Mesenchymal stem cell (in vitro differentiated cells and primary cell): ENCODE measurements at regions not wholly inside any gene's neighbourhood (a gene's known extent, or its start where the extent isn't known, plus 50 kb on each side); places are given as distances from the start of the nearest gene placed in this dataset.

Experiments used
- DNase-seq: peaks from one replicate; pipeline ENCODE4 v3.0.0-alpha.2; 2013
- H2AFZ ChIP-seq: one replicate; pipeline ENCODE4 v1.6.1; 2013; ENCODE audit warnings: low read depth, mild to moderate bottlenecking, control low read depth, inconsistent platforms, low read length, moderate library complexity
- H2AK5ac ChIP-seq: 2 replicates; pipeline ENCODE4 v1.6.1; 2013; ENCODE audit warnings: low read length, moderate library complexity, mild to moderate bottlenecking, inconsistent platforms; ENCODE audit not compliant: severe bottlenecking
- H2BK120ac ChIP-seq: one replicate; pipeline ENCODE4 v1.6.1; 2013; ENCODE audit warnings: low read depth, mild to moderate bottlenecking, inconsistent platforms, low read length, moderate library complexity
- H2BK12ac ChIP-seq, 2 experiments: one replicate each; pipeline ENCODE4 v1.6.1; 2013; ENCODE audit warnings: inconsistent platforms in 2 of 2, low read length in 2 of 2, mild to moderate bottlenecking in 2 of 2, moderate library complexity in 2 of 2, control low read depth in 1 of 2
- H2BK15ac ChIP-seq: one replicate; pipeline ENCODE4 v1.6.1; 2013; ENCODE audit warnings: mild to moderate bottlenecking, low read depth, inconsistent platforms; ENCODE audit not compliant: poor library complexity, severe bottlenecking
- H2BK5ac ChIP-seq: 2 replicates; pipeline ENCODE4 v1.6.1; 2013; ENCODE audit warnings: low read depth, mild to moderate bottlenecking, low read length, control low read depth, inconsistent platforms; ENCODE audit not compliant: poor library complexity, severe bottlenecking
- H3K14ac ChIP-seq, 2 experiments: one replicate each; pipeline ENCODE4 v1.6.1; 2013; ENCODE audit warnings: inconsistent platforms in 2 of 2, low read length in 2 of 2, control low read depth in 1 of 2, mild to moderate bottlenecking in 1 of 2, moderate library complexity in 1 of 2
- H3K18ac ChIP-seq, 2 experiments: one replicate each; pipeline ENCODE4 v1.6.1; 2013; ENCODE audit warnings: inconsistent platforms in 2 of 2, low read length in 2 of 2, control low read depth in 1 of 2, low read depth in 1 of 2, mild to moderate bottlenecking in 1 of 2
- H3K23ac ChIP-seq, 2 experiments: one replicate each; pipeline ENCODE4 v1.6.1; 2013; ENCODE audit warnings: inconsistent platforms in 2 of 2, low read length in 2 of 2, mild to moderate bottlenecking in 2 of 2, moderate library complexity in 2 of 2, control low read depth in 1 of 2
- H3K27ac ChIP-seq: 2 replicates; pipeline ENCODE4 v1.5.1; 2013; ENCODE audit warnings: mild to moderate bottlenecking, moderate library complexity, low read length, control low read depth, inconsistent platforms; ENCODE audit not compliant: poor library complexity, severe bottlenecking
- H3K27me3 ChIP-seq, 2 experiments: 2 replicates each; pipeline versions ENCODE4 v1.6.1 to v1.7.0; 2013; ENCODE audit warnings: low read length in 2 of 2, mild to moderate bottlenecking in 2 of 2, moderate library complexity in 2 of 2, control low read depth in 1 of 2, inconsistent platforms in 1 of 2; ENCODE audit not compliant: control insufficient read depth in 1 of 2, insufficient read depth in 1 of 2
- H3K36me3 ChIP-seq, 2 experiments: 2 replicates each; pipeline versions ENCODE4 v1.6.1 to v1.7.0; 2013; ENCODE audit warnings: low read length in 2 of 2, control low read depth in 1 of 2, inconsistent platforms in 1 of 2, low read depth in 1 of 2, mild to moderate bottlenecking in 1 of 2; ENCODE audit not compliant: insufficient read depth in 2 of 2, control insufficient read depth in 1 of 2
- H3K4ac ChIP-seq, 2 experiments: one replicate each; pipeline ENCODE4 v1.6.1; 2013; ENCODE audit warnings: inconsistent platforms in 2 of 2, low read length in 2 of 2, mild to moderate bottlenecking in 2 of 2, moderate library complexity in 2 of 2, control low read depth in 1 of 2, low read depth in 1 of 2
- H3K4me1 ChIP-seq: 2 replicates; pipeline ENCODE4 v1.6.1; 2013; ENCODE audit warnings: low read depth, low read length, control low read depth; ENCODE audit not compliant: control insufficient read depth, insufficient read depth
- H3K4me2 ChIP-seq: 2 replicates; pipeline ENCODE4 v1.6.1; 2013; ENCODE audit warnings: low read length, mild to moderate bottlenecking, inconsistent platforms; ENCODE audit not compliant: poor library complexity, severe bottlenecking
- H3K4me3 ChIP-seq, 2 experiments: 2 replicates each; pipeline versions ENCODE4 v1.5.1 to v1.7.0; 2013; ENCODE audit warnings: low read length in 2 of 2, mild to moderate bottlenecking in 2 of 2, control low read depth in 1 of 2, low read depth in 1 of 2; ENCODE audit not compliant: insufficient read depth in 1 of 2
- H3K79me1 ChIP-seq: replicated peaks from 2 replicates; pipeline ENCODE4 v1.6.1; 2013; ENCODE audit warnings: mild to moderate bottlenecking, control low read depth, low read length, inconsistent platforms; ENCODE audit not compliant: poor library complexity, severe bottlenecking
- H3K9ac ChIP-seq: 2 replicates; pipeline ENCODE4 v1.7.0; 2013; ENCODE audit warnings: mild to moderate bottlenecking, low read length, moderate library complexity
- H3K9me3 ChIP-seq: 2 replicates; pipeline ENCODE4 v1.7.0; 2013; ENCODE audit warnings: mild to moderate bottlenecking, low read length; ENCODE audit not compliant: control insufficient read depth
- H4K8ac ChIP-seq: one replicate; pipeline ENCODE4 v1.6.1; 2013; ENCODE audit warnings: inconsistent platforms, mild to moderate bottlenecking, low read length, moderate library complexity
- H4K91ac ChIP-seq: one replicate; pipeline ENCODE4 v1.6.1; 2013; ENCODE audit warnings: mild to moderate bottlenecking, low read length, inconsistent platforms
- WGBS: methylation state at CpG from one replicate; pipeline ENCODE4 v1.1.7; 2013; ENCODE audit warnings: mixed read lengths; 5-methylcytosine and 5-hydroxymethylcytosine counted together

DNA sequence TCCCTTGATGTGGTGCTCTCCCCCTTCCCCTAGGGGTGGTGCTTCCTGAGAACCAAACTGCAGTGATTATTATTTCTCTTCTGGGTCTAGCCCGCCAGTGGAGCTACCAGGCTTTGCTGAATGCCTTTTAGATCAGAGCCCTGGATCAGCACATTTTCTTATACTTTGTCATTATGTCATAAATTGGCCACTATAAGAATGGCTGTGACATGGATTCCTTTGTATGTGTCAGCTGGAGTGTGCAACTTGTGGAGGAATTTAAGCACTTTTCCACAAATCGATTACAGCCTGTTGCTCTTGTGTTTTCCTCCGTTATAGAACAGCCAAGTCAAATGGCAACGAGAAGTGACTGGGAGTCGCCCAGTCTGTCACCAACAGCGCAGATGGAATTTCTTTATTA lies 273.3 kb downstream of the DUSP10 start:
- H3K4ac ChIP-seq: no peak overlapping the region
- H2BK15ac ChIP-seq: no peak overlapping the region
- H3K23ac ChIP-seq: no peak overlapping the region
- no peak overlapping the region for H2BK5ac ChIP-seq
- no peak overlapping the region for H3K18ac ChIP-seq
- H3K4me1 ChIP-seq: no peaks in the 10 kb centered on the region
- H2BK120ac ChIP-seq: no peak overlapping the region
- peaks cover 8% of the 10 kb centered on the region for H3K9me3 ChIP-seq
- H2AK5ac ChIP-seq: no peak overlapping the region
- H3K79me1 ChIP-seq: no peaks in the 10 kb centered on the region
- H3K9ac ChIP-seq: no peak overlapping the region
- no peak overlapping the region for H3K4me2 ChIP-seq
- peak overlapping the region; percentile 27 for H4K8ac ChIP-seq
- H2BK12ac ChIP-seq: peak overlapping the region in 1 of 2 experiments; percentile 6
- DNase-seq: no peak
- no peaks in the 10 kb centered on the region for H3K27me3 ChIP-seq
- WGBS: 98% methylated on average over 3 of the region's 6 CpGs
- no peak overlapping the region for H3K27ac ChIP-seq
- no peak overlapping the region for H3K4me3 ChIP-seq
- no peaks in the 10 kb centered on the region for H3K36me3 ChIP-seq
- H4K91ac ChIP-seq: no peak overlapping the region
- no peak overlapping the region for H2AFZ ChIP-seq
- H3K14ac ChIP-seq: no peak overlapping the region

DNA sequence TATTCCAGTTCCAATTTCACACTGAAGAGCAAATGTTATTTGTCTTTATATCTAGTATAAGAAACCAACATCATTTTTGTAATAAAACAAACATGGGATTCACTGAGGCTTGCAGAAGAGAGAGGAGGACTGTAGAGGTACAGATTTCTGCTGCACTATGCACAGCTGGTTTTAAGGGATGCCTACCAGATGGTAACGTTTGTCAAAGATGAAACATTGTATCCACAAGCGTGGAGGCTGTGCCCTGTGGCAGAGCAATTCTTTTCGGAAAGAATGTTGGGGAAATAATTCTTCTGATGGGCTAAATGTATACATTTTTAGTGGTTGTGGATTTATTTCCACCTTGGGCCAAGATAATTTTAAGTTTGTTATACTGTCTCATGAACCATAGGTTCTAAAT lies 272.4 kb downstream of the DUSP10 start:
- Histone ChIP-seq H3K18ac (no peak overlapping the region), H3K27me3 (no peaks in the 10 kb centered on the region), H2AFZ (no peak overlapping the region), H2BK120ac (no peak overlapping the region), H3K4me1 (no peaks in the 10 kb centered on the region), H3K36me3 (no peaks in the 10 kb centered on the region), H2BK15ac (no peak overlapping the region), H3K79me1 (no peaks in the 10 kb centered on the region), H2BK5ac (no peak overlapping the region), H3K4me2 (no peak overlapping the region), H3K27ac (no peak overlapping the region), H2BK12ac (no peak overlapping the region), H3K9me3 (peaks cover 8% of the 10 kb centered on the region), H3K14ac (no peak overlapping the region), H3K4ac (no peak overlapping the region), H3K9ac (no peak overlapping the region), H4K91ac (no peak overlapping the region), H3K23ac (no peak overlapping the region), H3K4me3 (no peak overlapping the region), H2AK5ac (no peak overlapping the region), H4K8ac (peak overlapping the region; percentile 79)
- no peak for DNase-seq
- WGBS: 79% methylated on average over 3 of the region's 3 CpGs

DNA sequence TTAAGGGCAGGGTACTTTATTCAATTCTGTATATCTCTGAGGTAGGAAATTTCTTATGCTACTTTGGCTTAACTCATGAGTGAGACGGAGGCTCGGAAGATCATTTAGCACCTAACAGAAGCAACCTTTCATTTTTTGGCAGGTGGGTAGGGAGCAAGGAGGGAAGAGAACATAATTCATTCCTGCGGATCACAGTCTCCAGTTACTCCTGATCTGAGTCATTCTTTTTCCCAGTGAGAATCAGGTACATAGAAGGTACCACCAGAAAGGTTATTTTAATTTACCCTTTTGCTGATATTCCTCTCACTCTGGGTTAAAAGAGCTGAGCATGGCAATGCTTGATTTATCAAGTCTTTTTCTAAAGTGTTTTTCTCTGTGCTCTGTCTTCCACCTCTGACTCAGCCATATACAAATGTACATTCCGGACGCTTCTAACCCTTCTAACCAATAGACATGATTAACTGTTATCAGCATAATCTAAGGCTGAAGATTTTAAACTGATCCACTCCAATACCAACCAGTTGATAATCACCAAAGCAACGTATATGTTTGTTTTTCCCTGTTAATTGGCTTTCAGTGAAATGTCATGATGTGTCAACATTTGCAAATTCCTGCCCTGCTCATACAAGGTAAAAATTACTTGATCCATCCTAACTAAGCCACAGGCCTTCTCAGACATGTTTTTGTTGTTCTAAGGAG lies 271.7 kb downstream of the DUSP10 start:
- Histone ChIP-seq H4K91ac (no peak overlapping the region), H3K79me1 (no peaks in the 10 kb centered on the region), H2AFZ (no peak overlapping the region), H3K27ac (no peak overlapping the region), H3K4me2 (no peak overlapping the region), H3K9ac (no peak overlapping the region), H2BK120ac (no peak overlapping the region), H3K4me3 (no peak overlapping the region), H2BK15ac (no peak overlapping the region), H3K9me3 (peaks cover 8% of the 10 kb centered on the region), H3K18ac (peak overlapping the region in 1 of 2 experiments; percentile 55), H3K4ac (no peak overlapping the region), H3K27me3 (no peaks in the 10 kb centered on the region), H2BK5ac (no peak overlapping the region), H4K8ac (no peak overlapping the region), H2AK5ac (no peak overlapping the region), H3K4me1 (no peaks in the 10 kb centered on the region), H3K36me3 (no peaks in the 10 kb centered on the region), H3K14ac (no peak overlapping the region), H2BK12ac (no peak overlapping the region), H3K23ac (no peak overlapping the region)
- 56% methylated on average over 4 of the region's 6 CpGs for WGBS
- peak; percentile 64 for DNase-seq

DNA sequence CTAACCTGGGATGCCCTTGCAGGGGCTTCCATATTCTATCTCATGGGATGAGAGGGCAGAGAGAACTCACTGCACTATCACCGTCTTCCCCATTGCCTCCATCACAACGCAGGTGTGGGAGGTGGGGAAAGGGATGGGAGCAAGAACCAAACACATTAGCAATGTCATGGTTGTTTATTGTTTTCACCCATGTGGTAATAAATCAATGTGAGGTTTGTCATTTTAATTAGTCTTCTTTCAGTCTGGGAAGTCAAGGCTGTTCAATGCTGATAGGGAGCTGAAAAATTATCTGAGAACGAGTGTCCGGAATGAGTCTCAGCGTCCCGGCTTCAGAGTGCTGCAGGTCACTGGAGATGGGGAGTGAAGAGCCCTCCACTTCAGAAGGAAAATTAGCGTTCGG lies 268.5 kb downstream of the DUSP10 start:
- Histone ChIP-seq H3K9ac (no peak overlapping the region), H3K4ac (no peak overlapping the region), H3K4me2 (no peak overlapping the region), H4K8ac (no peak overlapping the region), H3K18ac (peak overlapping the region in 1 of 2 experiments; percentile 3), H3K27ac (no peak overlapping the region), H3K9me3 (no peaks in the 10 kb centered on the region), H2BK15ac (no peak overlapping the region), H2BK12ac (no peak overlapping the region), H3K36me3 (no peaks in the 10 kb centered on the region), H3K23ac (no peak overlapping the region), H2BK120ac (no peak overlapping the region), H3K4me3 (no peak overlapping the region), H3K14ac (no peak overlapping the region), H2BK5ac (no peak overlapping the region), H4K91ac (no peak overlapping the region), H2AFZ (no peak overlapping the region), H3K4me1 (no peaks in the 10 kb centered on the region), H2AK5ac (no peak overlapping the region), H3K27me3 (no peaks in the 10 kb centered on the region), H3K79me1 (no peaks in the 10 kb centered on the region)
- WGBS: 47% methylated on average over 7 of the region's 8 CpGs
- DNase-seq: no peak
